ENCODE measurements at regions not wholly inside any gene's neighbourhood (a gene's known extent, or its start where the extent isn't known, plus 50 kb on each side); places are given as distances from the start of the nearest gene placed in this dataset.

GRCh38 chr2:67709835-67710234 lies 312.7 kb downstream of the ETAA1 start:
- no peak for DNase-seq (ENCODE audit: low spot score)

GRCh38 chr2:67712484-67712883 lies 315.4 kb downstream of the ETAA1 start:
- no peak for DNase-seq (ENCODE audit: low spot score)

- no peak for DNase-seq (ENCODE audit: low spot score)
These were observed 316.2 kb downstream of the ETAA1 start for GRCh38 chr2:67713376-67713775.

GRCh38 chr2:67716895-67717396 lies 319.8 kb downstream of the ETAA1 start:
- no peak for DNase-seq (ENCODE audit: low spot score)

GRCh38 chr2:67717692-67718091 lies 320.6 kb downstream of the ETAA1 start:
- DNase-seq (ENCODE audit: low spot score), result no peak

- no peak for DNase-seq (ENCODE audit: low spot score)
These were observed 322.2 kb downstream of the ETAA1 start for GRCh38 chr2:67719351-67719750.

- DNase-seq (ENCODE audit: low spot score), result no peak
These were observed 324.4 kb downstream of the ETAA1 start for GRCh38 chr2:67721516-67721915.

GRCh38 chr2:67724261-67724660 lies 327.1 kb downstream of the ETAA1 start:
- DNase-seq (ENCODE audit: low spot score), result no peak

GRCh38 chr2:67725731-67726130 lies 328.6 kb downstream of the ETAA1 start:
- DNase-seq (ENCODE audit: low spot score), result no peak

GRCh38 chr2:67726416-67726815 lies 329.3 kb downstream of the ETAA1 start:
- DNase-seq (ENCODE audit: low spot score), result no peak

GRCh38 chr2:67727131-67727530 lies 330.0 kb downstream of the ETAA1 start:
- no peak for DNase-seq (ENCODE audit: low spot score)

- no peak for DNase-seq (ENCODE audit: low spot score)
These were observed 330.5 kb downstream of the ETAA1 start for GRCh38 chr2:67727623-67728022.

GRCh38 chr2:67729474-67729873 lies 332.3 kb downstream of the ETAA1 start:
- DNase-seq (ENCODE audit: low spot score), result no peak

GRCh38 chr2:67733517-67733916 lies 329.3 kb downstream of the C1D start:
- no peak for DNase-seq (ENCODE audit: low spot score)

- no peak for DNase-seq (ENCODE audit: low spot score)
These were observed 310.6 kb downstream of the C1D start for GRCh38 chr2:67752199-67752598.

- no peak for DNase-seq (ENCODE audit: low spot score)
These were observed 309.8 kb downstream of the C1D start for GRCh38 chr2:67752969-67753368.

GRCh38 chr2:67755156-67755882 lies 307.5 kb downstream of the C1D start:
- DNase-seq (ENCODE audit: low spot score), result no peak

GRCh38 chr2:67760995-67761394 lies 301.8 kb downstream of the C1D start:
- DNase-seq (ENCODE audit: low spot score), result no peak

GRCh38 chr2:67771380-67771779 lies 291.4 kb downstream of the C1D start:
- DNase-seq (ENCODE audit: low spot score), result no peak

- no peak for DNase-seq (ENCODE audit: low spot score)
These were observed 290.3 kb downstream of the C1D start for GRCh38 chr2:67772216-67773170.

- no peak for DNase-seq (ENCODE audit: low spot score)
These were observed 289.0 kb downstream of the C1D start for GRCh38 chr2:67773851-67774250.

GRCh38 chr2:67776276-67776675 lies 286.5 kb downstream of the C1D start:
- no peak for DNase-seq (ENCODE audit: low spot score)

- no peak for DNase-seq (ENCODE audit: low spot score)
These were observed 285.8 kb downstream of the C1D start for GRCh38 chr2:67777010-67777409.

Data from HuH-7.5 (cell line).